A549 (cell line): ENCODE measurements at regions not wholly inside any gene's neighbourhood (a gene's known extent, or its start where the extent isn't known, plus 50 kb on each side); places are given as distances from the start of the nearest gene placed in this dataset.
A peak's percentile ranks its signal among the peaks of the same experiment; 100 is the strongest.

Experiments
- ATAC-seq, 2 experiments: fragments of 200-7000 bp in 1 of 2; fragments of >200 bp in 1 of 2; cut with Nextera tagmentation in 1 of 2; cut with Tn5 transposase in 1 of 2; 3 replicates each; pipeline versions ENCODE4 v1.8.0 to v1.9.1; 2018 to 2020; ENCODE audit warnings: mild to moderate bottlenecking in 1 of 2, moderate library complexity in 1 of 2
- CTCF ChIA-PET: fragments of 300-600 bp; sonication (Branson Sonifier 250); formaldehyde crosslinking; extraction: SDS; loops from one replicate; lab custom pipeline; 2021; ENCODE audit warnings: antibody characterized with exemption, inconsistent platforms; lab: Yijun Ruan, JAX
- POLR2A ChIA-PET: fragments of 350-600 bp; formaldehyde crosslinking; extraction: SDS; loops from one replicate; lab custom pipeline; 2021; ENCODE audit warnings: antibody characterized with exemption, inconsistent platforms; lab: Yijun Ruan, JAX
- DNase-seq, 2 experiments: peaks; one replicate each; pipeline versions ENCODE4 v3.0.0 to v3.0.0-alpha.2; 2011 to 2016; ENCODE audit warnings: low read depth in 1 of 2, low spot score in 1 of 2
- FAIRE-seq: peaks from 2 replicates; lab custom pipeline; 2011; peaks lifted over from hg19 to GRCh38; lab: Jason Lieb, UNC
- H3K27ac ChIP-seq, 2 experiments: fragments of >200 bp; sonication (Bioruptor Twin); formaldehyde crosslinking; 3 replicates each; pipeline ENCODE4 v1.5.1; 2016 to 2017
- H3K4me1 ChIP-seq: fragments of >200 bp; sonication (Bioruptor Twin); formaldehyde crosslinking; 3 replicates; pipeline ENCODE4 v1.6.1; 2016
- H3K4me2 ChIP-seq: fragments of >200 bp; sonication (Bioruptor Twin); formaldehyde crosslinking; 3 replicates; pipeline ENCODE4 v1.6.1; 2016
- H3K4me3 ChIP-seq: fragments of >200 bp; sonication (Bioruptor Twin); formaldehyde crosslinking; 3 replicates; pipeline ENCODE4 v1.5.1; 2016
- H3K9me3 ChIP-seq: fragments of >200 bp; sonication (Bioruptor Twin); formaldehyde crosslinking; 3 replicates; pipeline ENCODE4 v1.6.1; 2016
- ATOH8 ChIP-seq: fragments of 250-450 bp; sonication (Bioruptor Pico); IDR thresholded peaks from 2 replicates; pipeline ENCODE4 v1.5.0; 2020; ENCODE audit warnings: low read depth, mild to moderate bottlenecking, moderate library complexity
- BHLHE40 ChIP-seq: IDR thresholded peaks from 2 replicates; pipeline ENCODE4 v1.6.1; 2012; ENCODE audit warnings: low read depth, low read length, inconsistent platforms
- CBX2 ChIP-seq: fragments of 200-600 bp; sonication (generic); IDR thresholded peaks from 2 replicates; pipeline ENCODE4 v1.6.1; 2016; ENCODE audit warnings: low read depth, mild to moderate bottlenecking, borderline replicate concordance
- CBX8 ChIP-seq: fragments of 200-600 bp; sonication (generic); IDR thresholded peaks from 2 replicates; pipeline ENCODE4 v1.6.1; 2016
- CEBPB ChIP-seq, 2 experiments: fragments of >200 bp in 1 of 2; sonication (Bioruptor Twin) in 1 of 2; formaldehyde crosslinking in 1 of 2; IDR thresholded peaks; 2 replicates each; pipeline ENCODE4 v1.6.1; 2012 to 2016
- CHD4 ChIP-seq: fragments of 200-600 bp; sonication (generic); IDR thresholded peaks from 2 replicates; pipeline ENCODE4 v1.6.1; 2016; ENCODE audit warnings: antibody characterized with exemption, mild to moderate bottlenecking, borderline replicate concordance
- EHF ChIP-seq: fragments of 250-450 bp; sonication (Bioruptor Pico); IDR thresholded peaks from 2 replicates; pipeline ENCODE4 v1.5.0; 2020; ENCODE audit warnings: mild to moderate bottlenecking
- ELK1 ChIP-seq: fragments of 150-350 bp; IDR thresholded peaks from 2 replicates; pipeline ENCODE4 v1.6.1; 2014; ENCODE audit warnings: low read depth, mild to moderate bottlenecking, low read length
- FOXS1 ChIP-seq: fragments of 250-450 bp; sonication (Bioruptor Pico); IDR thresholded peaks from 2 replicates; pipeline ENCODE4 v1.5.0; 2020; ENCODE audit warnings: mild to moderate bottlenecking, moderate library complexity
- HDAC2 ChIP-seq: fragments of 200-600 bp; sonication (generic); IDR thresholded peaks from 2 replicates; pipeline ENCODE4 v1.6.1; 2016
- HOXB5 ChIP-seq: fragments of 250-450 bp; sonication (Bioruptor Pico); IDR thresholded peaks from 2 replicates; pipeline ENCODE4 v1.5.0; 2020; ENCODE audit warnings: mild to moderate bottlenecking, moderate library complexity
- JUN ChIP-seq, 2 experiments: fragments of >200 bp; sonication (Bioruptor Twin); formaldehyde crosslinking; IDR thresholded peaks; 2 replicates in 1 of 2; 3 replicates in 1 of 2; pipeline ENCODE4 v1.6.1; 2016 to 2017
- KDM1A ChIP-seq: fragments of 200-600 bp; sonication (generic); IDR thresholded peaks from 2 replicates; pipeline ENCODE4 v1.6.1; 2016; ENCODE audit warnings: low read depth, mild to moderate bottlenecking
- KDM5A ChIP-seq: fragments of 200-600 bp; sonication (generic); IDR thresholded peaks from 2 replicates; pipeline ENCODE4 v1.6.1; 2016; ENCODE audit warnings: antibody characterized with exemption, mild to moderate bottlenecking
- MYC ChIP-seq: IDR thresholded peaks from 2 replicates; pipeline ENCODE4 v1.6.1; 2012; ENCODE audit warnings: mild to moderate bottlenecking, inconsistent platforms, low read length, improper control_type of control experiment, borderline replicate concordance
- NR3C1 ChIP-seq: fragments of >200 bp; sonication (Bioruptor Twin); formaldehyde crosslinking; IDR thresholded peaks from 3 replicates; pipeline ENCODE4 v1.6.1; 2017
- PBX3 ChIP-seq: IDR thresholded peaks from 2 replicates; pipeline ENCODE4 v1.6.1; 2012
- RARB ChIP-seq: fragments of 250-450 bp; sonication (Bioruptor Pico); IDR thresholded peaks from 2 replicates; pipeline ENCODE4 v1.8.0; 2021; ENCODE audit warnings: mild to moderate bottlenecking, moderate library complexity
- RCOR1 ChIP-seq: fragments of 150-350 bp; IDR thresholded peaks from 2 replicates; pipeline ENCODE4 v1.6.1; 2014; ENCODE audit warnings: antibody characterized with exemption, low read length, low read depth
- REST ChIP-seq: fragments of 200-600 bp; sonication (generic); IDR thresholded peaks from 2 replicates; pipeline ENCODE4 v1.6.1; 2016; ENCODE audit warnings: antibody characterized with exemption, mild to moderate bottlenecking, moderate library complexity
- SMC3 ChIP-seq: fragments of >200 bp; sonication (Bioruptor Twin); formaldehyde crosslinking; IDR thresholded peaks from 3 replicates; pipeline ENCODE4 v1.6.1; 2018; ENCODE audit warnings: inconsistent platforms
- SREBF2 ChIP-seq: fragments of 450-650 bp; IDR thresholded peaks from 2 replicates; pipeline ENCODE4 v1.6.1; 2014; ENCODE audit warnings: mild to moderate bottlenecking, moderate library complexity
- TP53 ChIP-seq: fragments of 250-450 bp; sonication (Bioruptor Pico); IDR thresholded peaks from 2 replicates; pipeline ENCODE4 v1.5.0; 2021; ENCODE audit warnings: mild to moderate bottlenecking, moderate library complexity
- USF2 ChIP-seq: fragments of 450-650 bp; IDR thresholded peaks from 2 replicates; pipeline ENCODE4 v1.6.1; 2014; ENCODE audit warnings: antibody characterized with exemption
- ZFP36 ChIP-seq: fragments of 450-650 bp; IDR thresholded peaks from 2 replicates; pipeline ENCODE4 v1.6.1; 2014; ENCODE audit warnings: borderline replicate concordance; ENCODE audit not compliant: partially characterized antibody
- ZNF302 ChIP-seq: fragments of 250-450 bp; sonication (Bioruptor Pico); IDR thresholded peaks from 2 replicates; pipeline ENCODE4 v1.9.0; 2021; ENCODE audit warnings: inconsistent platforms, mild to moderate bottlenecking, moderate library complexity
- ZSCAN20 ChIP-seq: fragments of 250-450 bp; sonication (Bioruptor Pico); IDR thresholded peaks from 2 replicates; pipeline ENCODE4 v1.8.0; 2022; ENCODE audit warnings: mild to moderate bottlenecking, moderate library complexity
- WGBS: methylation state at CpG from one replicate; pipeline ENCODE4 v1.1.6; 2017; ENCODE audit errors: missing lambda C conversion rate; 5-methylcytosine and 5-hydroxymethylcytosine counted together

DNA sequence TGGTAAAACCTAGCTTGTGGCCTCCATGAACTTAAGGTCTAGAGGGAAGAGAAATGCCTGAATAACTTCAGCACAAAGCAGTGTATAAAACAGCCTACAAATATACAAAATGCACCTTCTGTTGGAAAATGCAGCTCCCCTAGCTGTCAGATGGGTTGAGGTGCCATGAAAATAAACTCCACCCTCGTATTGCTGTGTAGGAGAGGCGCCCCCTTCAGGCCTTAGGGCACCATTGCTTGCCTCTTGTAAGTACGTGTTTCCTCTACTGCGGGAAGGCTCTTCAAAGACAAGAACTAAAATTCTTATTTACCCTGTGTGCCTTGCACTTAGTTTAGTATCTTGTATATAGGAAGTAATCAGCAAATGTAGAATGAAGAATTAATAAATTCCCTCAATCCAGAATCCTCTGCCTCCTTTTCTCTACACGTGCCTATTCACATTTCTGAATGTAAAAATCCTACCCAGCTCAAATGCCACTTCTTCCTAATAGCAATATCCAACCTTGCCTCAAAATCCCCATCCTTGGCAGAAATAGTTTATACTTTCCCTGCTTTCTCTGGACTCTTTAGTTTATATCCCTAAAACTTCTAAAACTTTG lies 393.7 kb upstream of the PDE4D start (continued):
- TF ChIP-seq HDAC2 (no peak), MYC (no peak)

DNA sequence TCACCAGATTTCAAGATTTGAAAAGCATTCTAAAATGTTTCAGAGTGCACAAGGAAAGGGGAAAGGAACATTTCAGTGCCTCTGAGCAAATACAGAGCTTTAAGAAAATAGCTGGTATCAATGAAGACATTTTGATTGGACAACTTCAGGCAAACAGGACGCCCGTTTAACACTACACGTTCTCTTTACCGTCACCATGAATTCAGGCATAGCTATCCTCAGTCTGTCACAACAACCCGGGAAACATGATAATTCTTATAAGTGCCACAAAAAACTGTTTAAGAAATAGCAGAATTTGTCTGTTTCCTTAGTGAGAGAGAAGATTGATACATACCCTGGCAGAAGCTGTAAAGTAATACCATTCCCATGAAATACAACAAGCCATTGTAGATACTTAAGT lies 392.4 kb upstream of the PDE4D start:
- WGBS = 64% methylated on average over 5 of the region's 5 CpGs
- POLR2A ChIA-PET = no interaction called here
- Histone ChIP-seq H3K9me3 (no peaks in the 10 kb centered on the region), H3K27ac (no peak overlapping the region), H3K4me3 (no peak overlapping the region), H3K4me1 (0 out of 3 replicates have a peak, but pooled peaks cover 4% of the 10 kb centered on the region), H3K4me2 (no peak overlapping the region)
- TF ChIP-seq RCOR1 = no peak
- no peak for TF ChIP-seq ZSCAN20 (CRISPR knock-in tag)
- TF ChIP-seq RARB (CRISPR knock-in tag) = no peak
- no peak for TF ChIP-seq TP53
- no peak for TF ChIP-seq JUN (IDR thresholded peaks at IDR 0.05)
- TF ChIP-seq CHD4 = no peak
- ATAC-seq (no peak), FAIRE-seq (no peak), DNase-seq (no peak)
- CTCF ChIA-PET = interaction anchor here (1.6 to 4.8 kb wide), 4 partner anchors 9 to 476 kb away, joined by 8 to 26 read pairs (median 10); no protein-coding TSS in a partner anchor

GRCh38 chr5:60280943-60281342 lies 387.4 kb upstream of the PDE4D start:
- no peak overlapping the region for H3K4me3 ChIP-seq
- CTCF ChIA-PET = interaction anchor here (0.9 kb wide), 1 partner anchor 11 kb away, joined by 3 read pairs; no protein-coding TSS in a partner anchor
- no peak for FAIRE-seq
- peaks cover 17% of the 10 kb centered on the region; the same call in 2 of the 3 replicates for H3K4me1 ChIP-seq
- TF ChIP-seq KDM5A = no peak
- no peak for TF ChIP-seq CEBPB (IDR thresholded peaks at IDR 0.05)
- TF ChIP-seq EHF = no peak
- no peak for TF ChIP-seq USF2
- no peak for TF ChIP-seq FOXS1 (CRISPR knock-in tag)
- no peak for TF ChIP-seq REST
- no peak for TF ChIP-seq SREBF2
- no peak for TF ChIP-seq BHLHE40
- no peak for TF ChIP-seq CBX8
- TF ChIP-seq ZFP36 = no peak
- no peak for TF ChIP-seq ZNF302 (CRISPR knock-in tag)
- TF ChIP-seq, all 56 proteins: peak for 0
- WGBS = 48% methylated on average over 4 of the region's 4 CpGs
- POLR2A ChIA-PET = no interaction called here
- no peak overlapping the region for H3K4me2 ChIP-seq
- DNase-seq = no peak
- no peaks in the 10 kb centered on the region for H3K9me3 ChIP-seq
- no peak overlapping the region for H3K27ac ChIP-seq
- ATAC-seq = no peak

GRCh38 chr5:60277941-60278340 lies 384.4 kb upstream of the PDE4D start:
- FAIRE-seq = no peak
- Histone ChIP-seq H3K4me2 (peak overlapping the region; percentile 29; the same call in 1 of the 3 replicates), H3K9me3 (no peaks in the 10 kb centered on the region), H3K4me1 (peaks cover 32% of the 10 kb centered on the region), H3K4me3 (no peak overlapping the region), H3K27ac (no peak overlapping the region)
- CTCF ChIA-PET = no interaction called here
- no peak for ATAC-seq
- POLR2A ChIA-PET = no interaction called here
- DNase-seq = no peak
- TF ChIP-seq KDM1A (no peak), RCOR1 (no peak), SMC3 (no peak), CBX2 (no peak), PBX3 (no peak), ATOH8 (CRISPR knock-in tag) (no peak), HDAC2 (no peak), NR3C1 (no peak), HOXB5 (CRISPR knock-in tag) (no peak), ELK1 (no peak)
